GM18858 (cell line): ENCODE measurements at regions not wholly inside any gene's neighbourhood (a gene's known extent, or its start where the extent isn't known, plus 50 kb on each side); places are given as distances from the start of the nearest gene placed in this dataset.

Experiments
- ATAC-seq: cut with Tn5 transposase; IDR thresholded peaks from one replicate; pipeline ENCODE4 v1.9.1; 2021; ENCODE audit not compliant: unreplicated experiment

DNA sequence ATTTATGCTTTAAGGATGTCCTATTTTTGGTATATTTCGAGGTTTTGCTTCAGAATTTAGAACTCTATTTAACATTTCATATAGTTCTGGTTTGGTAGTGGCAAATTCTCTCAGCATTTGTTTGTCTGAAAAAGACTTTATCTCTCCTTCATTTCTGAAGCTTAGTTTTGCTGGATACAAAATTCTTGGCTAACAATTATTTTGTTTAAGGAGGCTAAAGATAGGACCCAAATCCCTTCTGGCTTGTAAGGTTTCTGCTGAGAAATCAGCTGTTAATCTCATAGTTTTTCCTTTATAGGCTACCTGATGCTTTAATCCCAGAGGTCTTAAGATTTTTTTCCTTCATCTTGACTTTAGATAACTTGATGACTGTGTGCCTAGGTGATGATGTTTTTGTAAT is 162.7 kb upstream of the B3GAT2 start:
- no peak for ATAC-seq

DNA sequence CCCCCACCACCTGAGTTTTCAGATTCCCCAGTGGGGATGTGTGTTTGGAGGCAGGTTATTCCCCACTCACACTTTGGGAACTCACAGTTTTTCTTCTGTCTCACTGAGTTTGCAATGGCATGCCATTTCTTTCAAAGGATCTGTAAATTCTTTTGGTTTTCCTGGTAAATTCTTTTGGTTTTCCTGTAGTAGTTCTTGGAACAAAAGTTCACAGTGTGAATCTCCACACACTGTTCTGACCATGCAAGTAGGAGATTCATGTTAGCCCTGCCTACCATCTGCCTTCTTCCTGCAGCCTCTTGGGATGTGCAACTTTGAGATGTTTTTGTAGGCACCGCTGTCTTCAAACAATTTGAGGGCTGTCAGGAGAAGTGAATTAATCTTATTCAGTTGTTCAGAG is 165.6 kb upstream of the OGFRL1 start:
- ATAC-seq, result no peak

DNA sequence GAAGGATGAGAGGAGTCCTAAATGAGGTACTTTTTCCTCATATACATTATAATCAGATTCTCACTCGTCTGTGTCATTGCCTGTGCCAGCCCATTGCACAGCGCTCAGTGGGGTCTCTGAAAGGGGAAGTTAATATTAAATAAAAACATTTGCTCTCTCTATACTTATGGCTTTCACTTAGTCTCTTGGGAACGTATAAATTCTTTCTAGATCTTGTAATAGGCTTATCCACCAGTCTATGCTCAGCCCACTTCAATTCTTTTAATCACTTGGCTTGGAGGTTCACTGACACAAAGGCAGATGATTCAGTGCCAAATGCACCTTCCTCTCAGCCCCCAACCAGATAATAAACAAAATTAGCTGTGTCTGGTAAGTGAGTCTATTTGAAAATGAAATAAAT is 164.3 kb upstream of the OGFRL1 start:
- ATAC-seq, result no peak

DNA sequence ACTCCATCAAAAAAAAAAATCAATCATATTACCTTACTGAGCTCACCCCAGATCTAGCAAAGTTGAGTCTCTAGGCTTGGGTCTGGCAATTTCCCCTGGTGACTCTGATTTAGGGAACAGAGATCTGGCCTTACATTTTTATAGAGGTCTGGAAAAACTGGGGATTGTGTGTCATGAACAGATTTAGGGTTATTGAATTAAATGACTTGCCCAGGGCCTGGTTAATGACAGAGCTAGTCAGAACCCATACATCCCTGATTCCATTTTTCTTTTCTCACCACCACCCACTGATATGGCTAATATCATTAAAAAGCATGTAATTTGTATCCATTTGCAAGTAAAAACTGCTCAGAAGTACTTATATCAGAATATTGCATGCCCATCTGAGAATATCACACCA is 163.4 kb upstream of the OGFRL1 start:
- no peak for ATAC-seq

DNA sequence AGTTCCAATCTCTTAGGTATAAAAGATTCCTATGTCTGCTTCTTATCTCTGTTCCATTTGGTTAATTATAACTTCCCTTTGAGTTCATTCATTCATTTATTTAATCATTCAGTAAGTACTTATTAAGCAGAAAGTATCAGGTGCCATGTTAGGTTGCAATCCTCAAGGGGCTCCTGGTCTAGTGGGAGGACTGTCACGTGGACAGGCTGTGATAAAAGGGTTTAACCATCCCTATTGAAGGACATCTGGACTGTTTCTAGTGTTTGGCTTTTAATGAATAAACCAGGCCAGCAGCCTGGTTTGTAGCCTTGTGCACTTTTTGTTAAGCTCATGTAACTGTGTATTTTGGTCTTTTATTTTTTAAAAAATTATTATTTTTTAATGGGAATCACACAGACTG is 162.1 kb upstream of the OGFRL1 start:
- ATAC-seq, result no peak

DNA sequence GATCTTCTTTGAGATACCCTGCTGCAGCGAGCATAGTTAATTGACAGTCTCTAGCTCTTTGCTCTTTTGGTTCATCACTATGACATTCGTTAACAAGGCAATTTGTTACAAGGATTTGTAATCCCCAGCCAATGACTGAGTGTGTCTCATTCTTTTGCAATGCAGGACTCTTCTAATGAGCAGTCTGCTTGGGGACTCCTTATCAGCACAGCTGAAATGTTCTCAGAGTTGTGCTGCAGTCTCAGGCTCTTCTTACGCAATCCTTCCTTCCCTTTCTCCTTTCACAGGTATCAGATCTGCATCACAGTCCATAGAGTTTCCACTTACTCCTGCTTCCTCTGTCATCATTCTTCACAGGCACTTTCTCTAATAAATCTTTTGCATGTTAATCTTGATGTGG is 161.2 kb upstream of the OGFRL1 start:
- ATAC-seq, result no peak

DNA sequence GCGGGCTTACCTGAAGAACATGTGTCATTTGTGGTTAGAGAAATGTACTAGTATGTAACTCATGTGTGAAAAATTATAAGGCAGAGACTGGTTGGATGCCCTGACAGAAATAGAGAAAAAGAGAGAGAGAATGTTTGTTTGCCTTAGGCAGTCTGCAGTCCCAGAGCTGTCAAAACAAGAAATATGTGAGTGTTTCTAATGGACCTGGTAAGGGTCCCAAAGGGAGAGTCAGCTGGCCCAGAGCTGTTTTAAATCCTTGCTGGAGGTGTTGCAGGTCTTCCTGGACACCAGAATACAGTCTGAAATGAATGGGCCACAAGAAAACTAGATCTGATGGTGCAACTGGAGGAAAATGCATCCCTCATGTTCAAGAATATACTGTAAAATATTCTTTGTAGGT is 158.3 kb upstream of the OGFRL1 start:
- ATAC-seq, result no peak

DNA sequence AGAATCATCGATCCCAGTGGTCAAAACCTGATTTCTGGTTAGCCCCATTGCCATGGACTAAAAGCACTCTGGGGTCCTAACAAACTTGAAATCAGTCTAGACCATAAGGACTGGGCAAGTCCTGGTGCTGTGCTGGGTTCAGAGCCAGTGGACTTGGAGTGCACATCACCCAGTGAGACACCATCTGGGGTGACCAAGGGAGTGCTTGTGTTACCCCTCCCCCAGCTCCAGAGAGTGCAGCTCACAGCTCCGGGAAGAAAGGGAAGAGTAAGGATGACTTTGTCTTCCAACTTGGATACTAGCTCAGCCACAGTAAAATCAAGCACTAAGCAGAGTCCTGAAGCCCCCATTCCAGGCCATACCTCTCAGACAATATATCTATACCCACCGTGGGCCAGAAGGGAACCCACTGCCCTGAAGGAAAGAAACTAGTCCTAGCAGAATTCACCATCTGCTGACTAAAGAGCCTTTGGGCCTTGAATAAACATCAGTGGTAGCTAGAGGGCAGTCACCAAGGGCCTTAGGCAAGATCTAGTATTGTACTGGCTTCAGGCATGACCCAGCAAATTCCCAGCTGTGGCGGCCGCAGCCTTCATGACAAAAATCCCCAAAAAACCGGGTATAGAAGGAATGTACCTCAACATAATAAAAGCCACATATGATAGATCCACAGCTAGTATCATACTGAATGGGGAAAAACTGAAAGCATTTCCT is 153.5 kb upstream of the OGFRL1 start:
- ATAC-seq, result no peak

DNA sequence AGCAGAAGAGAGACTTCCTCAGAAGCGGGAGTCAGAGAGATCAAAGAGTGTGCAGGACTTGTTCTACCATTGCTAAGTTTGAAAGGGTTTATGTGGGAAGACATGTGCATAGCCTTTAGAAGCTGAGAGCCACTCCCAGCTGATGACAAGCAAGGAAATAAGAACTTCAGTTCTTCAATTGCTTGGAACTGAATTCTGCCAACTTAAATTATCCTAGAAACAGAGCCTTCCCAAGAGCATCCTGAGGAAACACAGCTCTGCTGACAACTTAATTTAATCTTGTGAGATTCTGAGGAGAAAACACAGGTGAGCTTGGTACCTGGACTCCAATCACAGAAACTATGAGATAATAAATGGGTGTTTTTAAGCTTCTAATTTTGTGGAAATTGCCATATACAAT is 150.6 kb upstream of the OGFRL1 start:
- no peak for ATAC-seq

DNA sequence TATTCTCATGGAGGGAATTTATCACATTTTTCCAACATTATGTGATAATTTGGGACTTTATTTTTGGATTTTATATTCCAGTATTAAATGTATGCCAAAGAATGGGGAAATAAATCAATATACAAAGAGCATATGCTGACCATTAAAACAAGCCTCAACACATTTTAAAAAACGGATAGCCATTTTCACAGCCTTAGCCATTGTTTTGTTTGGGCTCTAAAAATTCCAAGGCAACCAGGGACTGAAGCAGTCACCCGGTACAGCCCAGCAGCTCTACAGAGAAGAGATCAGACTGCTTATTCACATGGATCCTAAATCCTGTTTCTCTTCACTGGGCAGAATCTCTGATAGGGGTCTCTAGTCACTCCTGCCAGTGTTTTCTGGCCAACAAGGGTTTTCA is 150.2 kb upstream of the OGFRL1 start:
- ATAC-seq, result no peak

DNA sequence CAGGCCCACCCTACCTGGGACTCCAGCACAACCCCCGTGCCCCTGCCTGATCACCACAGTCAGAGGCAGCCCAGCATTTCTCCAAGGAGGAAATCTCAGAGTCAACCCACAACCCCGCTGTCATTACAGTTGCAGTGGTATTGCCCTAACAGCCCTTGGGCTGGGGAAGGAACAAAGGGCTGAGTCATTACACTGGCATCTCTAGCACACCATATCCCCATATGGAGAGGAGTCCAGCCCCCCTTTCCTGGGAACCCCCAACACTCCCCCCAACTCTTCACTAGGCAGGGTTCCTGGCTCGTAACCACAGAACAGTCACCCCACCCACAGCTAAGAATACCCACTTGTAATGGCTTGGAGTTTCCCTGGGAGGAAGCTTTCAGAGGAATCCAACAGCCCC is 149.4 kb upstream of the OGFRL1 start:
- no peak for ATAC-seq

DNA sequence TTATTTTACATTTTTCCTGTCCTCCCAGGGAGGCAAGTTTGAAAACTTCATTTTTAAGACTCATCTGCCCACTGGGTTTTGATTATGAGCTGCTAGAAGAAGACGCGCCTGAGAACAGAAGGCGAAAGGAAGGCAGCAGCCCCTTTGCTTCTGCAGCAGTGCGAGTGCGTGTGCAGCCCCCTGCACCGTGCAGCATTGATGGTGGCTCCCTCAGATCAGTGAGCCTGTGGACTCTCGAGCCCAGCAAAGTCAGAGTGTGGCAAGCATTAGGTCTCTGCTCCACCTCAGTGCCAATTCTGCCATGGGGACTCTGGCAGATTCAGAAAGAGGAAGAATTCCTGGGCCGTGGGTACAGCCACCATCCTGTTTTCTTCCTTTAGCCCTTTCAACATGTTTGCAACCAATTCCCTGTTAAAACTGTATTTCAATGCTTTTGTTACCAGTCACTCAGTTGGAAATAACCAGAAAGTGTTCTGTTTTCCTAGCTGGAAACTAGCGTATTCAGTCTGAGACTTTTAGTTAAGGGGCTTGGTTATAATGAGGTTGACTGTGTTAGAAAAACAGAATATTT is 134.8 kb upstream of the OGFRL1 start:
- ATAC-seq, result no peak

DNA sequence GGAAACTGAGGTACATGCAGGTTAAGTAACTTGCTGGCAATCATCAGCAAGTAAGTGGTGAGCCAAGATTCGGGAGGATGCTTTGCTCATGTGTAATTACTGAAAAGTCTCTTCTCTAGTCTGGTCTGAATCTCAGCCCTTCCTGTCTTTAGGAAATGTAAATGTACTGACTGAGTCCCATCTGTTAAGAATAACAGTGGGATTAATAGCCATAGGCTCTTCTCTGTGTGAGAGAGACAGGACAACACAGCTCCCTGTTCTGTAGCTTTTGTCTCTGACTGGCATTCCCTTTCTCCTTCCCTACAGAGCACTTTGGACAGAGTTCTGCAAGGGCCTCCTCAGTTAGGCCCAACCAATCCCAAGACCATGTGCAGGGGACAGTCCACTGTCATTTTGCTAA is 131.3 kb upstream of the OGFRL1 start:
- ATAC-seq, result no peak

DNA sequence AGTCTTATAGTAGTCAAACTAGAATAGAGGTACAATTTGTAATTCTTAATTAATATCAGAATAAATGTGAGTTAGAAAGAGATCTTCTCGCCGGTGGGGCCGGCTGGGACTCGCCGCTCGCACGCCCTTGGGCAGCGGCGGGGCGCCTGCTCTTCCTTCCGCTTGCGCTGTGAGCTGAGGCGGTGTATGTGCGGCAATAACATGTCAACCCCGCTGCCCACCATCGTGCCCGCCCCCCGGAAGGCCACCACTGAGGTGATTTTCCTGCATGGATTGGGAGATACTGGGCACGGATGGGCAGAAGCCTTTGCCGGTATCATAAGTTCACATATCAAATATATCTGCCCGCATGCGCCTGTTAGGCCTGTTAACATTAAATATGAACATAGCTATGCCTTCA is 123.7 kb upstream of the OGFRL1 start:
- no peak for ATAC-seq

DNA sequence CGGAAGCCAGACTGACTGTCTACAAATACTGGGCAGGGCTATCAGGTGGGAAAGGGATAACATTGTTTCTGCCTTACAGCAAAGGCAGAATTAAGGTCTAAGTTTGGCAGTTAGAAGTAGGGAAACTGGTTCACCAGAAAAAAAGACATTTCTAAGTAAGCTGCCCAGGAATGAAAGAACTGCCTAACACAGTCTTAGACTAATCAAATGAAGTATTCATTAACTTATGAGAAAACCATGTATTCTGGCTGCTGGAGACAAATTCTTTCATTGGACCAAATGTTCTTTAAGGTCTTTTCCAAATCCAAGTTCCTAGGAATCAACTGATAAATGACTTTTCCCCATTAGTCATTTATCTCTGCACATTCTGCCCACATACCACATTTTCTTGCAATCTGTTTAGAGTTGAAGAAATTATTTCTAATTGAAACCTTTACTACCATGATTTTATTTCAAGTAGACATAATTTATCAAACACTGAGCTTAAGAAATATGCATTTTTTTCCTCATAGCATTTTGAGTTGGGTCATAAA is 120.3 kb upstream of the OGFRL1 start:
- ATAC-seq, result no peak

DNA sequence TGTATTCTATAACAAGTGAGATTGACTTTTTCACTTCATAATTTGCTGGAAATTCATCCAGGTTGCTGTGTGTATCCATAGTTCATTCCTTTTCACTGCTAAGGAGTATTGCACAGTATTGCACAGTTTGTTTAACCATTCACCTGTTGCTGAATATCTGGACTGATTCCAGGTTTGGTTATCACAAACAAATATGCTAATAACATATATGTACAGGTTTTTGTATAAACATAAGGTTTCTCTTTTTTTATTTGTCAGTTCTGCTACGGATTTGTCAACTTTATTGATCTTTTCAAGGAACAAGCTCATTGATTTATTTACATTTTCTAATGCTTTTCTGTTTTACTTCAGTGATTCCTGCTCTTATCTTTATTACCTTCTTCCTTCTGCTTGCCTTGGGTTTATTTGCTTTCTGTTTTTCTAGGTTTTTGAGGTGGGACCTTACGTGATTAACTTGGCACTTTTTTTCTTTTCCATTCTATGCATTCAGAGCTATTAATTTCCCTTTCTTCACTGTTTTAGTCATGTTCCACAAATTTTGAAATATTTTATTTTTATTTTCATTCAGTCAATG is 117.0 kb upstream of the OGFRL1 start:
- ATAC-seq, result no peak

DNA sequence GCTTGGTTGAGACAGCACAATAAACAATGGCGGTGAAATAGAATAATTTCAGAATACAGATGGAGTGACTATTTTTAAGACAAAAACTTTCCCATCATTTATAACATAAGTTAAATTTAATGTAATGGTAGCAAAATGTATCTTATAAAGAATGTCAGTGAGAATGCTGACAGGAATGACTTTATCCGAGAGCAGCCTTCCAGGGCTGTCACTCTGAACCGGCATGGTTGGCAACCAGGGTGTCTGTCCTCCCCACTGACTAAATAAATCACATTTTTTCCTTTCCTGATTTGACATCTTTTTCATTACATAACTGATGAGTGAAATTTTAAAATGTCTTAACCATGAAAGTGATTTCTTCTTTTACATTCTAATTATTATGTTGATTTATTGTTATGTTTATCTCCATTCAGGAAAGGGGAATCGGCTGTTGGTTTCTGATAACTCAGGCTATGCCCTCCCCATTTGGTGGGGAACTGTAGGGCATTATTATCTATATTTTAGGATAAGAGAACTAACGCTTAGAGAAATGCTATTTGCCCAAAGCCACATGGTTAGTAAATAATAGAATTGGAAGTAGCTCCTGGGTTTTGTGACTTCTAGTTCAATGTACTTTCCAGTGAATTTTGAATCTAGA is 109.2 kb upstream of the OGFRL1 start:
- no peak for ATAC-seq

DNA sequence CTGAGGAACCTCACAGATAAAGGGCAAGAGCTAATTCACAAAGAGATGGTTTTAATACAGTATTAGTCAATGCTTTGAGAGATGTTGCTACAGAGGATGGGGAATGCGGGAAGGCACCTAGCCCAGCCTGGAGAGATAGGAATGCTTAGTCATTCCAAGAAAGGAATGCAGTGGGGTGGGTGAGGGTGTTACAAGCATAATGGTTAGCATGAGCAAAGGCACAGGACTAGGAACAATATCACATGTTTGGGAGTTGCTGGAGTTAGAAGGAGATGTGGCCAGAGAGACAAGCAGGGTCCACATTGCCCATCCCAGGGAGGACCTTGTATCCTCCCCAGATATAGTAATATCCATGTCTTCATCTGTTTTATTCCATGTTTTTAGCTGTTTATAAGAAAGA is 107.0 kb upstream of the OGFRL1 start:
- no peak for ATAC-seq

DNA sequence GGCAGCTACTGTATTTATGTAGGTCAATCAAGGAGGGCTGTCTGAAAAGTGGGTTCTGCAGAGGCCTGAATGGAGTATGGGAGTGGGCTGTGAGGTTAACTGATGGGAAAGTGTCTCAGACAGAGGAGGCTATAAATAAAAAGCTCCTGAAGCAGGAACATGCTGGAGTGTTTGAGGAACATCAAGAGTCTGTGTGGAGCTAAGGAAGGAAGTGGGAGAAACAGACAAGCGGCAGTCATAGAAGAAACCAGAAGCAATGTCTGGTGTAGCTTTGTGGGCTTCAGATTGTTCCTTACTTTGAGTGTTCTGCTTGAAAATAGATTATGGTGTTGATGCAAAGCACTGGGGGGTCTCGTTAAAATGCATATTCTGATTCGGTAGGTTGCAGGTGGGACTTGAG is 101.5 kb upstream of the OGFRL1 start:
- no peak for ATAC-seq

DNA sequence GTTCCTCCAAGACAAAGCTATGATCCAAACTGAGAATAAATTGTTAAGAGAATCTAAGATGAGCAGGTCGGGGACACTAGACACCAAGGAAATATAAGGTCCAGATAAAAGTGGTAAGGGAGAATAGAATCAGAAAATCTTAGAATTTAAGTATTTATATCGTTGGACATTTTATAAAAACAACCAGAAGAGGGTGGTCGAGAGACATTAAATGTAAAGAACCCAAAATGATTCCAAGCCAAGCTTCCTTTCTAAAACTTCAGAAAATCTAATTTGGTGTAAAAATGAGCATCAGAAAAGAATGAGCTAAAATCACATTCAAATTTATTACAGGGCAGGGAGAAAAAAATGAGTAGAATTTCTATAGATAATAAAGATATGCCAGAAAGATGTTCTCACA is 97.8 kb upstream of the OGFRL1 start:
- ATAC-seq, result no peak

DNA sequence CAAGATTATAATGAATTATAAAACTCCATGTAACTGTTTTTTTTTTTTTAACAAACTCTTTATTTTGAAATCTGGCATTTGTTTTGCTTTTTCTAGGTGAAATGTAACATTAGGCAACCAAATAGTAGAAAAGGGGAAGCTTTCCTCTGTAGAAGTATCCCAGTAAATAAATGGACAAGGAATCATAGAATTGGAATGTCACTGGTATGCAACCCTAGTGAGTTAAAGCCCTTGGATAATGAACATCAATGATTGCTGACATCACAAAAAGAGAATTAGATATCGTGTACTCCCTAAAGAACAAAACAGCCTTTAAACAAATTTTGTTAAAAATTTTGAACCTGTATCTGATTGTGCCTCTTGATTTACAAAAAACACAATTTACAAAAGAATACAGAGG is 93.9 kb upstream of the OGFRL1 start:
- ATAC-seq, result no peak

DNA sequence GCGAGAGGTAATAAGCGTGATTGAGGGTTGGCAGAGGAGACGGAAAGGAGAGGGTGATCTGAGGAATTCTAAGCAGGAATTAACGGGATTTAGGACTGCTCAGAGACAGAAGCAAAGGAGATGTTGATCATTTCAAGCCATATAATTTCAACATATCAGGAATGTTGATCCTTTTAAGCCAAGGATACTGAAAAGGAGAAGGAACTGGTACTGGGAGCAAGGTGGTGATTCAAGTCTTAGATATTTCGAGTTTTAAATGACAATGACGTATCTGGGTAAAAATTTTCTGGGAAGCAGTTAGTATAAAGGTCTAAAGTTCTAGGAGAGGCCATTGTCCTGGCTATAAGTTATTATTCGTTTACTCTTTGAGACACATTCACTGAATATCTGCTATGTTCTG is 91.3 kb upstream of the OGFRL1 start:
- ATAC-seq, result no peak
